ENCODE measurements at regions not wholly inside any gene's neighbourhood (a gene's known extent, or its start where the extent isn't known, plus 50 kb on each side); places are given as distances from the start of the nearest gene placed in this dataset.
"Not testable (repeated sequence)": the region's sequence is repeated elsewhere in the genome, so short reads cannot be mapped to it uniquely, and the experiment has no call there.

DNA sequence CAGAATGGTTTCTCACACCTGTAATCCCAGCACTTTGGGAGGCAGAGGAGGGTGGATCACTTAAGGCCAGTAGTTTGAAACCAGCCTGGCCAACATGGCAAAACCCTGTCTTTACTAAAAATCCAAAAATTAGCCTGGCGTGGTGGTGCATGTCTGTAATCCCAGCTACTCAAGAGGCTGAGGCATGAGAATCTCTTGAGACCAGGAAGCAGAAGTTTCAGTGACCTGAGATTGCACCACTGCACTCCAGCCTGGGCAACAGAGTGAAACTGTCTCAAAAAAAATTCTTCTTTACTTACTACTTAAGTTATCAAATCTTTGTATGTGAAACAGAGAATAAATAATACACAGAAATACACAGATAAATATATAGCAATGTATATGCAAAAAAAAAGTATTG lies 210.2 kb upstream of the NRG3 start:
- not testable (repeated sequence) for TF ChIP-seq CTCF (IDR thresholded peaks at IDR 0.05; ENCODE audit: insufficient read depth, low read length, poor library complexity, severe bottlenecking); EZH2phosphoT487 (conservative IDR thresholded peaks at IDR 0.05; ENCODE audit: low read length)

Measured in SU-DHL-6 (cell line).